ENCODE measurements at regions not wholly inside any gene's neighbourhood (a gene's known extent, or its start where the extent isn't known, plus 50 kb on each side); places are given as distances from the start of the nearest gene placed in this dataset.

- Histone ChIP-seq H3K4me2 (ENCODE audit: insufficient read depth, insufficient read length, low read length) (no peak overlapping the region), H3K4me1 (ENCODE audit: insufficient read depth, low read length) (no peaks in the 10 kb centered on the region), H3K23me2 (ENCODE audit: insufficient read length, low read depth, low read length, poor library complexity, severe bottlenecking) (no peaks in the 10 kb centered on the region), H2BK120ac (ENCODE audit: low read depth, low read length, poor library complexity, severe bottlenecking) (no peak overlapping the region), H2AFZ (ENCODE audit: low read length) (no peak overlapping the region), H4K20me1 (ENCODE audit: control insufficient read depth, insufficient read depth, insufficient read length) (no peaks in the 10 kb centered on the region), H3K79me1 (ENCODE audit: insufficient read depth, low read depth, low read length, poor library complexity, severe bottlenecking) (no peaks in the 10 kb centered on the region), H2BK5ac (ENCODE audit: insufficient read length, low read length) (no peak overlapping the region), H2BK20ac (ENCODE audit: low read depth, low read length, poor library complexity, severe bottlenecking) (no peak overlapping the region), H3K18ac (ENCODE audit: insufficient read length, low read depth, low read length) (no peak overlapping the region), H3K14ac (ENCODE audit: insufficient read depth, low read length) (no peak overlapping the region), H4K8ac (replicated peaks; ENCODE audit: insufficient read length, low read depth, low read length) (no peak overlapping the region), H2AK5ac (ENCODE audit: insufficient read length, low read length) (no peak overlapping the region), H4K91ac (ENCODE audit: insufficient read length, low read depth, low read length) (no peak overlapping the region), H2BK12ac (ENCODE audit: insufficient read length, low read depth, low read length) (no peak overlapping the region), H3K9me3 (ENCODE audit: control insufficient read depth, low read depth, low read length) (no peaks in the 10 kb centered on the region), H3K56ac (ENCODE audit: insufficient read length, low read depth, low read length) (no peak overlapping the region), H3K9ac (ENCODE audit: extremely low read depth, insufficient read length, low read length) (no peak overlapping the region), H2BK15ac (ENCODE audit: low read depth, low read length) (no peak overlapping the region), H3K27me3 (ENCODE audit: insufficient read depth, low read length) (no peaks in the 10 kb centered on the region), H3K79me2 (ENCODE audit: insufficient read depth, low read length) (no peaks in the 10 kb centered on the region), H3T11ph (ENCODE audit: low read length) (no peak overlapping the region), H3K4ac (ENCODE audit: low read depth, low read length) (no peak overlapping the region), H3K23ac (ENCODE audit: insufficient read length, low read depth, low read length) (no peak overlapping the region), H4K5ac (ENCODE audit: insufficient read length, low read depth, low read length) (no peak overlapping the region), H3K27ac (ENCODE audit: insufficient read length, low read depth, low read length) (no peak overlapping the region)
- H3K36me3 Mint-ChIP-seq (ENCODE audit: insufficient read depth in 1 of 3, low read depth in 3 of 3) = no peaks in the 10 kb centered on the region
- H3K9me3 Mint-ChIP-seq = no peaks in the 10 kb centered on the region
- DNase-seq = no peak
- no peaks in the 10 kb centered on the region for H3K4me1 Mint-ChIP-seq
- H3K27me3 Mint-ChIP-seq (ENCODE audit: low read depth) = peaks cover 1% of the 10 kb centered on the region; the same call in 1 of the 2 replicates
- no CpG with 5 or more reads among the region's 4 CpGs for WGBS (ENCODE audit: extremely low coverage, insufficient read length, low lambda C conversion rate)
- no peak for TF ChIP-seq CTCF (conservative IDR thresholded peaks at IDR 0.05)
- no peak overlapping the region for H3K4me3 Mint-ChIP-seq
- no peak overlapping the region for H3K27ac Mint-ChIP-seq
Measured at GRCh38 chr16:80197741-80198201, 343.0 kb upstream of the DYNLRB2 start.

Data from H9 (cell line).